Large intestine (tissue), 3 donors: ENCODE measurements at regions not wholly inside any gene's neighbourhood (a gene's known extent, or its start where the extent isn't known, plus 50 kb on each side); places are given as distances from the start of the nearest gene placed in this dataset.
"Not testable (repeated sequence)": the region's sequence is repeated elsewhere in the genome, so short reads cannot be mapped to it uniquely, and the experiment has no call there.

Experiments used
- DNase-seq, 2 donors: peaks; one replicate each; pipeline versions ENCODE4 v3.0.0 to v3.0.0-alpha.2; 2013
- H3K27ac ChIP-seq: one replicate; pipeline ENCODE4 v1.5.1; 2013; ENCODE audit warnings: low read length
- H3K27me3 ChIP-seq: 2 replicates; pipeline ENCODE4 v1.6.1; 2013; ENCODE audit warnings: low read length; ENCODE audit not compliant: control insufficient read depth, insufficient read depth
- H3K36me3 ChIP-seq: 2 replicates; pipeline ENCODE4 v1.6.1; 2013; ENCODE audit warnings: low read length; ENCODE audit not compliant: control insufficient read depth, insufficient read depth
- H3K4me1 ChIP-seq: one replicate; pipeline ENCODE4 v1.6.1; 2013; ENCODE audit warnings: low read length; ENCODE audit not compliant: control insufficient read depth, insufficient read depth
- H3K4me3 ChIP-seq: one replicate; pipeline ENCODE4 v1.5.1; 2013; ENCODE audit warnings: low read length
- H3K9me3 ChIP-seq: one replicate; pipeline ENCODE4 v1.6.1; 2013; ENCODE audit warnings: mild to moderate bottlenecking, low read depth, low read length, moderate library complexity; ENCODE audit not compliant: control insufficient read depth
- WGBS: methylation state at CpG from one replicate; pipeline ENCODE4 v1.1.5; 2013; ENCODE audit warnings: low lambda C conversion rate; ENCODE audit not compliant: insufficient coverage; 5-methylcytosine and 5-hydroxymethylcytosine counted together

- Histone ChIP-seq H3K9me3 (peaks cover 8% of the 10 kb centered on the region), H3K4me3 (no peak overlapping the region), H3K36me3 (no peaks in the 10 kb centered on the region), H3K27me3 (no peaks in the 10 kb centered on the region), H3K4me1 (no peaks in the 10 kb centered on the region), H3K27ac (no peak overlapping the region)
- no peak for DNase-seq
Measured at GRCh38 chr7:106348231-106348630, 63.4 kb upstream of the NAMPT start.

GRCh38 chr7:106347229-106347833 lies 62.5 kb upstream of the NAMPT start:
- no CpG with 5 or more reads among the region's 3 CpGs for WGBS
- H3K27ac ChIP-seq: no peak overlapping the region
- DNase-seq: no peak

GRCh38 chr7:106346678-106347217 lies 62.0 kb upstream of the NAMPT start:
- H3K36me3 ChIP-seq: no peaks in the 10 kb centered on the region
- no peaks in the 10 kb centered on the region for H3K4me1 ChIP-seq
- H3K9me3 ChIP-seq: peaks cover 12% of the 10 kb centered on the region
- H3K27ac ChIP-seq: no peak overlapping the region
- no peaks in the 10 kb centered on the region for H3K27me3 ChIP-seq
- H3K4me3 ChIP-seq: no peak overlapping the region
- peak in 1 of 2 donors; percentile 13 for DNase-seq
- 86% methylated on average over 2 of the region's 2 CpGs for WGBS

More at GRCh38 chr7:106347229-106347833, 62.5 kb upstream of the NAMPT start:
- Histone ChIP-seq H3K27me3 (no peaks in the 10 kb centered on the region), H3K36me3 (no peaks in the 10 kb centered on the region), H3K4me3 (no peak overlapping the region), H3K4me1 (no peaks in the 10 kb centered on the region), H3K9me3 (peaks cover 8% of the 10 kb centered on the region)

GRCh38 chr7:106346167-106346677 lies 61.4 kb upstream of the NAMPT start:
- H3K4me1 ChIP-seq: no peaks in the 10 kb centered on the region
- no peaks in the 10 kb centered on the region for H3K36me3 ChIP-seq
- no peaks in the 10 kb centered on the region for H3K27me3 ChIP-seq
- H3K4me3 ChIP-seq: no peak overlapping the region
- no peak for DNase-seq
- no peak overlapping the region for H3K27ac ChIP-seq
- WGBS: 92% methylated on average over 2 of the region's 2 CpGs
- H3K9me3 ChIP-seq: peaks cover 13% of the 10 kb centered on the region

GRCh38 chr7:106345421-106346166 lies 60.8 kb upstream of the NAMPT start:
- WGBS: no CpG with 5 or more reads among the region's 2 CpGs
- Histone ChIP-seq H3K27ac (no peak overlapping the region), H3K4me1 (no peaks in the 10 kb centered on the region), H3K9me3 (peaks cover 14% of the 10 kb centered on the region), H3K36me3 (no peaks in the 10 kb centered on the region), H3K27me3 (no peaks in the 10 kb centered on the region), H3K4me3 (no peak overlapping the region)
- DNase-seq: no peak

DNA sequence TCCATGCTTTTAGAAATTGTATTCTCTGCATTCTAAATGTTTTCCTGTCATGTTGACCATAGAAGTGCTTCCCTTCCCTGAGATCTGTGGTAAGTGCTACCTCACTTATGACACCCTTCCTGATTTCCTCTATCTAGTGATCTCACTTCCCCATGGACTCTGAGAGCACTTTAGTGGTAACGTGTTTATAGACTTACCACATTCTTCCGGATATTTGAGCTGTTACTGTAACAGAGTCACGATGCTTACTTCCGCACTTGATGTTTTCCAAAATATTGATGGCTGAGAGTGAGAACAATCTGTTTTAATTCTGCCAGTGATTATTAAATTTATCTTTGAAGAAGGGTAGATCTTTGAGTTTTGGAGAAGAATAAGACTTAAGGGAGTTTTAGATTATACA lies 60.1 kb upstream of the NAMPT start:
- DNase-seq: no peak
- H3K4me1 ChIP-seq: no peaks in the 10 kb centered on the region
- H3K27ac ChIP-seq: no peak overlapping the region
- no peak overlapping the region for H3K4me3 ChIP-seq
- H3K27me3 ChIP-seq: no peaks in the 10 kb centered on the region
- H3K9me3 ChIP-seq: peaks cover 14% of the 10 kb centered on the region
- H3K36me3 ChIP-seq: no peaks in the 10 kb centered on the region
- WGBS: 100% methylated on average over 2 of the region's 4 CpGs

- Histone ChIP-seq H3K36me3 (no peaks in the 10 kb centered on the region), H3K27me3 (no peaks in the 10 kb centered on the region), H3K27ac (no peak overlapping the region), H3K9me3 (peaks cover 14% of the 10 kb centered on the region), H3K4me3 (no peak overlapping the region), H3K4me1 (no peaks in the 10 kb centered on the region)
- no peak for DNase-seq
- WGBS: 86% methylated on average over 1 of the region's 3 CpGs
Measured at GRCh38 chr7:106344211-106344610, 59.4 kb upstream of the NAMPT start.

- H3K4me1 ChIP-seq, H3K9me3 ChIP-seq, DNase-seq, H3K4me3 ChIP-seq, H3K27me3 ChIP-seq, H3K36me3 ChIP-seq, H3K27ac ChIP-seq: not testable (repeated sequence)
- WGBS: no CpG with 5 or more reads among the region's 3 CpGs
Measured at GRCh38 chr7:106342049-106342448, 57.3 kb upstream of the NAMPT start.

DNA sequence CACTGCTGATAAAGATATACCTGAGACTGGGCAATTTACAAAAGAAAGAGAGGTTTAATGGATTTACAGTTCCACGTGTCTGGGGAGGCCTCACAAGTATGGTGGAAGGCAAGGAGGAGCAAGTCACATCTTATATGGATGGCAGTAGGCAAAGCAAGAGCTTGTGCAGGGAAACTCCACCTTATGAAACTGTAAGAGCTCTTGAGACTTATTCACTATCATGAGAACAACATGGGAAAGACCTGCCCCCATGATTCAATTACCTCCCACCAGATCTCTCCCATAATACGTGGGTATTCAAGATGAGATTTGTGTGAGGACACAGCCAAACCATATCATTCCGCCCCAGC lies 55.4 kb upstream of the NAMPT start:
- H3K4me3 ChIP-seq, DNase-seq, H3K27ac ChIP-seq, H3K9me3 ChIP-seq, H3K27me3 ChIP-seq, H3K4me1 ChIP-seq, H3K36me3 ChIP-seq: not testable (repeated sequence)
- 60% methylated on average over 1 of the region's 3 CpGs for WGBS

DNA sequence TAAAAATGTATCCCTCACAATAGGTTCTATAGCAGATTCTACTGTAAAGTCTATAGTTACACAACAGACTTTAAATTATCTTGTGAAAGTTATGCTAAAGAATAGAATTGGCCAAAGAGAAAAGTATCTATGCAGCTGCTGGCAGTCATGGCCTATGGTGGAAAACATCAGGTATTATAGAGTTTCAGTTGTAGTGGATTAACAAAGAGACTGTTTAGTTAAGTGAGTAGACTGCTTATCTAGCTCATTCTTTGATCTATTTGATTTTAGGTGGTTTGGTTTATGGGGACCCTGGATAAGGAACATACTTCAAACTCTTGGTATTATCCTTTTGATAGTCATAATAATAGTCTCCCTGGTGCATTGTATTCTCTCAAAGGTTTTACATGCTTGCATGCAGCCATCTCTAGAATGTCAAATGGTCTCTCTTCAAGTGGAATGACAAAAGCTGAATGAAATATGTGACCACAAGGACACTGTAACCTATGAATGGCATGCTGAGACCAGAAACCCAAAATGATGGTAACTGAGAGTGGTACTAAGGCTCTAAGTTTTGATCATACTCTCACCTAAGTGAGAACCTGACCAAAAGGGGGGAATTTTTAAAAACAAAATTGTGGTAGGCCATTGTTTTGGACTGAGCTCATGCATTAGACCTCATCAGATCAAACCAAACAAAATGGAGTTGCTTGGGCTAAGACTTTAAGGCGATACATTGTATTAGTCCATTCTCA lies 54.9 kb upstream of the NAMPT start:
- Histone ChIP-seq H3K4me1 (no peaks in the 10 kb centered on the region), H3K36me3 (no peaks in the 10 kb centered on the region), H3K4me3 (no peak overlapping the region), H3K27ac (no peak overlapping the region), H3K9me3 (peaks cover 9% of the 10 kb centered on the region), H3K27me3 (no peaks in the 10 kb centered on the region)
- DNase-seq: no peak
- whole genome bisulfite sequencing: no CpG with 5 or more reads among the region's 1 CpG
